ENCODE measurements at regions not wholly inside any gene's neighbourhood (a gene's known extent, or its start where the extent isn't known, plus 50 kb on each side); places are given as distances from the start of the nearest gene placed in this dataset.
"Not testable (repeated sequence)": the region's sequence is repeated elsewhere in the genome, so short reads cannot be mapped to it uniquely, and the experiment has no call there.

DNA sequence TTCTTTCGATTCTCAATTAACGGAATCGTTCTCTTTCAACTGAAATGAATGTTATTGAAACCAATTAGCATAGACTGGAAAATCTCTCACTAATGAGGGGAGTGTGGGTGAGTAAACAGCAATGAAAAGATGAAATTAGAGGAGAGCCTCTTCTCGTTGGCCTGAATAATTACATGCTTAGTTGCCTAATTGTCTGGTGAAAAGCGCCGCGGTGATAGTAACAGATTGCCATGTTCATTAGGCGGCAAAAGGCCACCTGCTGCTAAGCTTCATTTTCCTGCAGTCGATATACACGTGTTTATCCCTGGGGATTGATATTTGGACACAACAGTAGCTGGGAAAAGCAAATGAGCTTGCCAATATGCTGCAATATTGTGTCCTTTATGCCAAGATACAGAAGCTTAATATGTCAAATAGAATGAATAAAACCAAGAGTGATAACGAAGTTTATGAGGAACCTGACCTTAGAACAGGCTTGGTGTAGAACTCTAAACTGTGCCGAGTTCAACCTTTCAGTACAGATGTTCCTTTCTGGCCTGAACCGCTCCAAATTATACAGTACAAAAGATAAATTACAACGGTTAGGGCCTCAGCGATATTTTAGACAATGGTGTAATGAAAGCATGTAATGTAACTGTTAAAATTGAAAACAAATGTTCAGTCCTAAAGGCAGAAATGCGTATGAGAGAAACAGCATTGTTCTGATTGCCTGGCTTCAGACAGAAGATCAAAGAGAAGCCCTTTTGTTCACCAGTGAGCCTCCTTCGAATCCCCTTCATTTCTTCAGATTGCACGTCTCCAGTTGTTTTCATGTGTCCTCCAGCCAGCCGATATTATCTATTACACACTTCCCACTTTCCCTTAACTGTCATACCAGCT, 185.2 kb downstream of the SHOX2 start:
- DNase-seq = peak; percentile 99

DNA sequence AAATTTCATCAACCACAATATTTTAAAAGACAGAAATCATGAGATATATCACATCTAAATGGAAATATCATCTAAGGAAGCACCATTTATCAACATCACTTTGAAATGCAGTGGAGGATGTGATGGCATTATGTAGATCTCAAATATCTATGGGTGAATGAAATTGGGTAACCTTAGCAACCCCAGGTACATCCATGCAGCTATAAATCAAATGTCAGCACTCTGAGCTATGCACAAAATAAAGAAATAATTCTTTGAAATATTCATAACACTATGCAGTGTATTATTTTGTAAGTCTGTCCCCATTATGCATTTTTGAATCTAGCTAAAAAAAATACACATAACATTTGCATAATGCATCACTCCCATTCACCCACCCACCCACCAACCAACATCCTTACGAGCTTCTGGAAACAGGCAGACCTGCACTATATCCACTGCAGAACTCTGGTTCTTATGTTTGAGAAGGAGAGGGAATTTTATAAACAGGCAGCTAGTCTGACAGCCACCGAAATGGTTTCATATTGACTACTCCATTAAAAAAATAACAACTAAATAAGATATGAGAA, 186.8 kb downstream of the SHOX2 start:
- DNase-seq = no peak

DNA sequence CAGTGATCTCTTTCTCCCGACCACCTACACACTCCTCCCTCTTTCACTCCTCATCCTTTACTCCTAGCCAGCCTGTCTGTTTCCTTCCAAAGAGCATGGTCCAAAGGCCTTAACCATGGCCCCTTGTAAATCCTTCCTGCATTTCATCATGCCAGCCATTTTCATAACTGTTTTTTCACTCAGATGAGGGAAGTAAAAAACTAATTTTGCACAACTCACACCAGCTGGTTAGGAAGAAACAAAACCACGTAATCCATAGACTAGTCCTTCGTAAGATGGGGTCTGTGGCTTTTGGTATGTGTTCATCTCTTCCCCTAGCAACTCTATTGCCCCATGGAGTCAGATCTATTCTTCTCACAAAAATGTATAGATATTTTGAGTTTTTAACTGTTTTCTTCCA, 187.8 kb downstream of the SHOX2 start:
- no peak for DNase-seq

DNA sequence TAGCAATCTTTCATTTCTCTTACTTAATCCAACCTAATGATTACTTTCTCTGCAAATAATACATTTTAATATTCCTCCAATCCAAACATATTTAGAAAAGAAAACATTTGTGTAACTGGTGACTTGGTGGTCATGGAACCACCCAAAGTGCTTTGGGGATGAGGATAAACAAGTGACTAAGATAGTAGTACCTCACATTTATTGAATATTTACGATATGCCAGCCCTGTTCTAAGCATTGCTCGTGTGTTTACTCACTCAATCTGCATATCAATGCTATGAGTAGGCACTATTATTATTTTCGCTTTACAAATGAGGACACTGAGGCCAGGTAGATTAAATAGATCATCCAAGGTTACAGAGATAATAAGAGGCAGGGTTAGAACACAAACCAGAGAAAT, 189.5 kb downstream of the SHOX2 start:
- no peak for DNase-seq

DNA sequence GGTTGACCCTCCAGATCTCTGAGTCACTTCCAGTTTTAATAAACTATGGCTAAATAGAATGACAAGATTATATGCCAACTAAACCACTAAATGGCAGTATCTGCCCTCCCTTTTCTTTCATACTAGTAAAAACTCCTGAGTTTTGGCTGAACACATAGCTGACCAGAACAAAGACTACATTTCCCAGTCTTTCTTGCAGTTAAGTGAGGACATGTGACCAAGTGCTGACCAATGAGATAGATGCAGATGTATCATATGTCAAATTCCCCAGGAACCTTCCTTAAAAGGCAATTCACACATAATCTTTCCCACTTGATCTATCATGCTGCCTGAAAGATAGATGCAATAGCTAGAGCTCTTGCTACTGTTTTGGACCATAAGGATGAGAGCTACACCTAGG, 191.3 kb downstream of the SHOX2 start:
- no peak for DNase-seq

DNA sequence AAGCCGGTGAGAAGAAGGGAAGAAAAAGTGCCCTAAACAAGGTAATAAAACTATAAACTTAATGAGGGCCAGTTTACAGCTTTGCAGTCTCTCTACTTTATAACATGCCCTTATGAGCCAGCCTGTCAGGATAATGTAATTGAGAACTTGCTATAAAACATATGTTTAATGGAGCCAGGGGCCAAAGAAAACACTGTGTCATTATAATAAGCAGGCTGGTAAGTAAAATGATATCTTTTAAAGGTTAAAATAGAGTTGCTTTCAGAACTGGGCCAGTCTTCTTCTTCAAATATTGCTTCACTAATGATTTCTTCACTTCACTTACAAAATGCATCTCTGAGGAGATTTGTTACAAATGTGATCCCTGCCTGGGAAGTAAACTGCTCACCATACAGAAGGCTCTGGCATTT, 192.5 kb downstream of the SHOX2 start:
- DNase-seq = no peak

DNA sequence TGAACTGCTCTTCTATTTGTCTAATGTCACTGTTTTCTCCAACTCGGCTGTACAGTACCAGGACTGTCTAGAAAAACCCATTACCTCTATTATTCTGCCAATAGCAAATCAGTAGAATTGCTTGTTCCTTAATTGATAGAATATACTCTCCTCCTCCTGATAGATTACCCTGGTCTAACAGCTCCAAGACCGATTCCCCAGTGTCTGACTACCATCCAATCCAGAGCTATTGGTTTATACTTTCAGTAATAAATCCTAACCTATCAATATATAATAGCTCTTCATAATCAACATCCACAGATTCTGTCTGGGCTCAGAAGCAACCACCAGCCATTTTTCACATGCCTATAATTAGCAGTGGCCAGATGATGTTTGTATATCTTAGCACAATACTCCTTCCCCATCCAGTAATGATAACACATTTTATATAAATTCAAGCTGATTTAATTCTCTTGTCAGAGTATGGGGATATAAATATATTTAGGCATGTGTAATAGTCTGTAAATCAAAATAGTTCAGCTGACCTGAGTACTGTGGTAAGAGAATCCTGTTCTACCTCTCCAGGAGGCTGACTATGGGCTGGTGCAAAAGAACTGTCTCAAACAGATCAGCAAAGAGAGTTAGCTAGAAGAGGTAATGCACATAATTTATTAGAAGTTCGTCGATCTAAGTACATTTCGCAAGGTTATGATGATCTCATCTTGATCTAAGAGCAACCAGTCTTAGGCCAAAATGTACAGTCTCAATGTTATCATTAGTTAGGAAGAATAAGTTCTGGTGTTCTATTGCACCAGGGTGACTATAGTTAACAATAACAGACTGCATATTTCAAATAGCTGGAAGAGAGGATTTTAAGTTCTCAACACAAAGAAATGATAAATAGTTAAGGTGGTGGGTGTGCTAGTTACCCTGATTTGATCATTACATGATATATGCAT, 193.4 kb downstream of the SHOX2 start:
- no peak for DNase-seq

DNA sequence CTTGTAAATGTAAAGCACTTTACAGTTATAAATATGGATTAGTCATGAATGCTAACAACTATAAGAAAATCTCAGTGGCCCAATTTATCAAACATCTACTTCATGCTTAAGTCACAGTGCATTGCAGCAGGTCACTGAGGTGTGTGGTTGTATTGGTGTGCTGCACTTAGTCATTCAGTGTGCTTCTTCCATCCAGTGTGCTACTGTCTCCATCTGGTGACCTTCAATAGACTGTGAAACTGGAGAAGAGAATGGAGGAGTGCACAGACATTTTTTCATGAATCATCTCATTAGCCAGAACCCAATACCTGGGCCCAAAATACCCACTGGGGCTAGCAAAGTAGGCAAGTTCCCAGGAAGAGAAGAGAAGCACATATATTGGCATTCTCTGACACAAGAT, 199.6 kb downstream of the SHOX2 start:
- no peak for DNase-seq

DNA sequence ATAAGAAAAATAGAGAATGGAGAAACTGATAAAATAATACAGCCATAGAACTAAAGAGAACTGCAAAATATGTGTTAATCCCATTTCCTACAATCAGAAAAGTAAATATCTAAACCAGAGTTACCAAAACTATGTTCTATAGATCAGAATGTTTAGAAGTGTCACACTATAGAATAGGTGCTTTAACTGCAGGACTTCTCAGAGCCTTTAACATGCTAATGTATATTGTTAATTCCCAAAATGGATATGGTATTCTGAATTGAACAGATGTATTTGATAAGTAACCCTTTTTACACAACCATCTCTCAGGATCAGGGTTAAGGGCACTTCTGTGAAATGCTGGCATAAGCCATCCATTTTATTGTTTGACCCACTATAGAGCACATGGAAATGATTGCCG, 200.3 kb downstream of the SHOX2 start:
- DNase-seq = no peak

DNA sequence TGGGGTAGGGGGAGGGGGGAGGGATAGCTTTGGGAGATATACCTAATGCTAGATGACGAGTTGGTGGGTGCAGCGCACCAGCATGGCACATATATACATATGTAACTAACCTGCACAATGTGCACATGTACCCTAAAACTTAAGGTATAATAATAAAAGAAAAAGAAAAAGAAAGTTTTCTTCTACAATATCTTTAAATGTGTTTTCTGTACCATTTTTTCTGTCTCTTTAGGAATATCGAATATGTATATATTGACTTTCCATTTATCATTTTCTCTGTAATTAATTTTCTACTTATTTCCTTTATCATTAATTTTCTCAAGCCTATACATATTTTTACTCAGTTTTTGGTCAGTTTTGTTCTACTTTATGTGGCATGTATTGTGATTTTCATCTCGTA, 203.5 kb downstream of the SHOX2 start:
- not testable (repeated sequence) for DNase-seq

DNA sequence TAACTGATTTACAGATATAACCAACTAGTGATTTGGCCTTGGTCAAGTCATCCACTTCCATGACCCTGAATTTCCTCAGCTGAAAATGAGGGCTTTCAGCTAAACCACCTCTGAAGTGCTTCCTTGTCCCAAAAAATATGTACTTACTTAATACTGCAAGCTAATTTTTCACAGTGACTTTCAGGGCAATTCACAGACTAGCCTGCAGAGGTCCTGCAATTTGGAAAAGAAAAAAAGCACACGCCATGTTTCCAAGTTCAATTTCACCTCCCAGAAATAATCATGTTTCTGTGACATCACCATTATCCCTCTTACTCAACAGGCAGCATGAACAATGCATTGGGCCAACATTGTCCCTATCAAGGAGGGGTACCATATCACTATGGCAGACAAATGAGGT, 218.2 kb downstream of the SHOX2 start:
- DNase-seq = no peak

DNA sequence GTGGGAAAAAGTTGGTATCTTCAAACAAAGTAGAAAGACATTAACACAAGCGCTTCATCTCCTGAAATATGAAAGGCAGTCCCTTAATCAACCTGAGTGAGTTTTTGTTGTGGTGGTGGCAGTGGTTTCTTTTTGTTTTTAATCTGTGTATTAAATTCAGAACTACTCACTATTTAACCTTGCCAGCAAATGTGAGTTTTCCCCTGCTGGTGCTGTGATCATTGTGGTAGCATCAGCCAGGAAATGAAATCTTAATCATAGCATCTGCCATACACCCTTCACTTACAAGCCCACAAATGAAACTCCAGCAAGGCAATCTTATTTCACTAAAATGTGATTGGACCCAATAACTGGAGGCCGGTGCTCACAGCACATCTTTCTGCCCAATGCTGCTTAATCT, 229.7 kb downstream of the SHOX2 start:
- DNase-seq = no peak

DNA sequence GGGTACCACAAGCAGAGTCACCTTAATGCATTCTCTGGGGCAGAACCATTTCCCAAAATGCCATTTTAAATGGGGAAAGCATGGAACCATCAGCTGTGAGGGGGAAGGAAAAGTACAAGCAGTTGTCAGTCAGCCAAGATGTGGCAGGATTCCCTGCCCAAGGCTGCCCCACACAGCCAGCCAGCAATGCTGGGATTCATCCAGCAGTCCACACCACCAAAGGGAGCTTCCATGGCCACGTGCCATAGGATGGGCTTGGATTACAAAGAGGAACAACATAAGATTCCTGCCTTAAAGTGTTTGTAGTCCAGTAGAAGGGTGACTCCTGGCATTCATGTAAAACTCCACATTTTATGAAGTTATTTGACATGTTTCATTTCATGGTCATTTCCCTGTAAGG, 233.3 kb downstream of the SHOX2 start:
- no peak for DNase-seq

DNA sequence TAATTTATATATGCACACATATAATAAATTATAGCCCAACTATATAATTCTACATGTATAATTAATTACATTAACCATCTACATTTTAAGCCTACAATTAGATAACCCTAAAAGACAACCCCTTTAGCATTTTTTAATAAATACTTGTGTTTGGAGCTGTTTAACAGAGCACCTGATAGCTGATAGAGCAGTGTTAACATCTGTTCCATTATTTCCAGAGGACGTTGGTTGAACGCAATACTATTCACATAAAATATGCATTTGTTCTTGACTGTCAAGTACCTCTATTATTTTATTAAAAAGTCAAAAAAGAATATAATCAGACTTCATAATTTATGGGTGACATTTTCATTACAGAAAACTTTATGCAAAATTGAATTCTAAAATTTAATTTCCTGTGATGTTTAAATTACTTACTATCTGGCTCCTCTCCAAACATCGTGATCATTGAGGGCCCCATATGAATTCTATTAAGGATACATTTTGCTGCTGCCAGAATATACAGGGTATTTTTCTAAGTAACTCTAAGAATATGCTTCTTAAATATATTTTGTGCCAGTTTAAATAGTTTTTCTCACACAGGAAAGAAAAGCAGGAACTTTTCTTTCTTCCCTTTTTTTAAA, 234.3 kb downstream of the SHOX2 start:
- no peak for DNase-seq

DNA sequence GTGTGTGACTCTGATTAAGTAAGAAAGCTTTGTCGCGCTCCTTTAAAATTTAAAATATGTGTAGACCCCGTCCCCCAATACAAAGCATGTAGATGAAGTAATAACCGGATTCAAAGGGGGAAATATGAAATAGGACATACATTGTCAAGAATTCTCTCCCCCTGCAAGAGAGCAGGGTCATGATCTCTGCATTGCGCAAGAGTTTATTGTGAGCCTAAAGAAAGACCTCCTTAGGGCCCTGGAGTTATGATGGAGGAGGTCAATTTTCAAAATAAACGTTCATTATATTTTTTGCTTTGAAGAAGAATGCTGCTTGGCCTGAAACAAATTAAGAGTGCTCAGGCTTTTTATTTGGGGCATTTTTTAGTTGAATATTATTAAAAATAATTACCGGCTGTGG, 235.0 kb downstream of the SHOX2 start:
- DNase-seq = no peak

DNA sequence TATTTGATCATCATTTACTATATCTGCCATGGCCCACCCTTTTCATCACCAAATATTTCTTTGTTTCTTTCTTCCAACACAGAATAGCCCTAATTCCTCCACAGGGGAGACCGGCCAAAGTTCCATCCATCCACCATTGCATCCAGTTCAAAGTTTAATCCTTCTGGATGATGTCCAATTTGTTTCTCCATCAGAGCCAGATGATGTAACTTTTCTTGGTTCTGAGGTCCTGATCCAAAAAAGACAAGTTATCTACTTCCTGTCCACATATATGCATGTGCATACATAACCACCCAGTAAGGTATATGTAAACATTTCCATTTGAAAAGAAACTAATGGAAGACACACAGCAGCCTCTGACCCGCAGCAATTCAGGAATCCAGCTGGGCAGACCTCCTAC, 237.3 kb downstream of the SHOX2 start:
- no peak for DNase-seq

DNA sequence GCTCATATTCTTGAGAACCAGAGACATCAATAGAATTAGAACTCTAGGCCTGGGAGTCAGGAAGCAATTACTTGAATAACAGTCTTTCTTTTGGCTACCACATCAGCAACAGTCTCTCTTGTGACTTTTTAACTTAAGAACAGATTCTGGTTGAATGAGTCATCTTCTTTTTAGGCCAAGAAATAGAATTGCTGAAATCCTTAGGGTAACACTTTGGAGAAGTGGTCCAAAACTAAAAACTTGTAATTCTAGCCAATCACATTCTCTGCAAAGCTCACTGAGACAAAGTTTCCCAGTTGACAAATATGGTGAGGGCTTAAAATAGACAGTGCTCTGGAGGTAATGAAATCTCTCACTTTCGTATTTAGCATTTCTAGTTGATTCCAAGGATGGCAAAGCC, 238.0 kb downstream of the SHOX2 start:
- no peak for DNase-seq

DNA sequence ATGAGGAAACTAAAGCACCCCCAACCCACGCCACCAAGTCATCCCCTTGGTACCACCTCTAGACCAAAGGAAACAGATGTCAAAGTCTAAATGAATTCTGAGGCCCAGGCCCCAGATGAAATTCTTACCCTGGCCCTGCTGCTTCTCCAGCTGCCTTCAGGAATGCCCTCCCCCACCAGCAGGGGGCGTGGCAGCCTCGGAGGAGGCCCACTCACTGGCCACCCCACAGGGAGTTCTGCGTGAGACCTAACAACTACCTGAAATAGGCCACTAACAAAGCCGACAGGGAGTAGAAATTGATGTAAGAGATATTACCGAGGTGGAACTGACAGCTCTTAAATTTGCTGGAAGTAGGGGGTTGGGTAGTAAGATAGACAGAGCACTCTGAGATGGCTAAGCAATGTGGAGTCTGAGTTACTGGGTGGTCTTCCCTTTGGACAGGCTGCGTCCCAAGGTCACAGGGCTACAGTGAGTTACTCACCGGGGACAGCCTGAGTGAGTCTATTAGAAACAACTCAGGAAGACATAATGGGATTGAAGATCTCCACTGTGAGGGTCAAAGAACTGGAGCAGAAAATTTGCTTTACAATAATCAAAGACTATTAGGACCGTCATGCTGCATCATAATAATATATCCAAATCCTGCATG, 240.7 kb downstream of the SHOX2 start:
- no peak for DNase-seq

DNA sequence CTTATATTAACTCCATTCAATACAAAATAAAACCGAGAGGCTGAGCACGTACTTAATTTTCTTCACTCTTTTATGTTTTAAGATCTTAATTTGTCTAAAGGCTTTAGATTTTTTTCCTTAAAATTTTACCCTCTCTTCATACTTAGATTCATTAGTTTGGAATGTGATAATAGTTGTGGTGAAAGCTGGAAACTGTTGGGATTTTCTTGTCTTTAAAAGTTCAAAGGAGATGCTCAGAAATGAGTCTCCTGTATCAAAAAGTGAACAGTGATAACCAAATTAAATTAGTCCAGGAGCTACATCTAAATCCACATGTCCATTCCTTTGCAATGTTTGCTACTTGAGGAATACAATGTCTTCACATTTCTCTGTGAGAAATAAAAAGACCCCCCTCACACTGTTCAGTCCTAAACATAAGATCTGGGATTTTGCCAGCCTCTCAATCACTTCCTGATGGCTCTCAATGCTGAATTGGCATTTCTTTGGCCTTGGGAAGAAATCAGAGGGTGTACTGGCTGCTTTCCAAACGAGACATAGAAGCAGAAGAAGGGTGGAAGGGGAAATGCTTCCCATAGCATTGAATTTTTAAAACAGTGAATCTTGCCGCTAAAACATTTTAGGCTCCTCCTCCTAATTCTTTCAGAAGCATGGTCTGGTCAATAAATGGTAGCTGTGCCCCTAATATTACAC, 245.0 kb downstream of the SHOX2 start:
- no peak for DNase-seq

DNA sequence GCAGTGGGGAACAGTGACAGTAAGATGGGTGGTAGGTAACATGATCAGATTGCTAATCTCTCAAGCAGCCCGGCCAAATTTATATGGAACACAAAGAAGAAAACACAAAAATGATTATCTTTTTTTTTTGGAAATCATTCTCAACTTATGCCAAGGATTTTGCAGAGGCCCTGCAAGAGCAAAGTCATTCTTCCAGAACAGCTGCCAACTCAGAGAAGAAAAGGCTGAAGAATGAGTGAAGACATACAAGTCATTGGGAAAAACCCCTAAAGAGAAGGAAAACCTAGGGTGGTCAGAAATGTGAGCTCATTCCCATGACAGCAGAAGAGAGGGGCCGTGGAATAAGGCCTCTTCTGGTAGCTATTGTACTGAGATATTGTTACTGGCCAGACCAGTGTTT, 246.7 kb downstream of the SHOX2 start:
- no peak for DNase-seq

DNA sequence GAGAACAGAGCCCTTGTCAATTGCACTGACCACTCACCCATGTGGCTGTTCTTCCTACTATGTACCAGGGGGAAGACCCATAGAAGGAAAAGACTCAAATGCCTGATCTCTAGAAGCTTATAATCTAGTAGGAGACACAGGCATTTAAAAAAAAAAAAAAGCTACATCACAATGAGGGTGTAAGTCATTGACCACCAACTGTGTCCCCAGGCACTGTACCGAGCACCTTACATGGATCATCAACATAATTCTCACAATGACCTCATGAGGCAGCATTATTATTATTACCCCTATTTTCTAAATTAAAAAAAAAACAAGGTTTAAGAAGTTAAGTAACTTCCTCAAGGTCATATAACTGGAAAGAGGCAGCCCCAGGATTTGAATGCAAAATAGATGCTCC, 247.4 kb downstream of the SHOX2 start:
- no peak for DNase-seq

DNA sequence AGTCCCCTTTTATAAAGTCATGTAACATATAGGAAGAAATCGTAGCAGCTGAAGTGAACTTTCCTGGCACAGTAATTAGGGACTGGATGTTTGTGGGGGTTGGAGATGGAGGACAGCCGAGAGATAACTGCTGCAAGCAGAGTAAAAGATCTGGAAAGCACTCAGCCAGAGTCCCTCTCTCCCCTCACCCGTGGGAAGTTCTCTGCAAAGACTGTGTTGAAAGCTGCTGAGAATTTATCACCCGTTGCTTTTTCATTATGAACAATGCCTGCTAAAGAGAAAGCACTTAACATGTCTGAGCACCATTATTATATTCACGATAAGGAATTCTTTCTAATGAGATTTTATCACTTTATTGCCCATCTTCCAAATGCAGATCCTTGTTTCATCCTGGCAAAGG, 248.8 kb downstream of the SHOX2 start:
- DNase-seq = no peak
